ENCODE measurements at regions not wholly inside any gene's neighbourhood (a gene's known extent, or its start where the extent isn't known, plus 50 kb on each side); places are given as distances from the start of the nearest gene placed in this dataset.
A peak's percentile ranks its signal among the peaks of the same experiment; 100 is the strongest.

- Histone ChIP-seq H3K9me3 (ENCODE audit: control insufficient read depth in 2 of 2, low read length in 2 of 2) (no peaks in the 10 kb centered on the region), H3K27me3 (ENCODE audit: control insufficient read depth, insufficient read depth, low read length) (no peaks in the 10 kb centered on the region), H3K4me1 (ENCODE audit: control insufficient read depth, insufficient read depth, low read length, poor library complexity, severe bottlenecking) (no peaks in the 10 kb centered on the region), H3K4me3 (ENCODE audit: low read depth, low read length) (no peak overlapping the region), H3K27ac (ENCODE audit: insufficient read depth, low read length, poor library complexity, severe bottlenecking) (no peak overlapping the region), H3K36me3 (ENCODE audit: control insufficient read depth, insufficient read depth, low read length) (no peaks in the 10 kb centered on the region)
- no peak overlapping the region for H3K4me3 Mint-ChIP-seq
- DNase-seq: no peak
- H3K4me1 Mint-ChIP-seq: peaks cover 0 to 8% (median 5%) of the 10 kb centered on the region in 4 donors
- no peak for ATAC-seq (ENCODE audit: low read depth in 2 of 2)
- H3K27ac Mint-ChIP-seq: no peak overlapping the region
- H3K36me3 Mint-ChIP-seq: no peaks in the 10 kb centered on the region
- peaks cover 0 to 10% (median 2%) of the 10 kb centered on the region in 7 donors for H3K9me3 Mint-ChIP-seq
- H3K27me3 Mint-ChIP-seq: no peaks in the 10 kb centered on the region
Measured at GRCh38 chr7:80082213-80082612, 52.4 kb upstream of the GNAI1 start.

- Mint-ChIP-seq H3K4me3 (no peak overlapping the region), H3K36me3 (no peaks in the 10 kb centered on the region), H3K9me3 (peaks cover 0 to 14% (median 3%) of the 10 kb centered on the region in 7 donors), H3K27ac (no peak overlapping the region), H3K27me3 (no peaks in the 10 kb centered on the region), H3K4me1 (peaks cover 0 to 8% (median 5%) of the 10 kb centered on the region in 4 donors)
- H3K36me3 ChIP-seq (ENCODE audit: control insufficient read depth, insufficient read depth, low read length): no peaks in the 10 kb centered on the region
- H3K27me3 ChIP-seq (ENCODE audit: control insufficient read depth, insufficient read depth, low read length): no peaks in the 10 kb centered on the region
- DNase-seq (no peak), ATAC-seq (ENCODE audit: low read depth in 2 of 2) (no peak)
- no peaks in the 10 kb centered on the region for H3K4me1 ChIP-seq (ENCODE audit: control insufficient read depth, insufficient read depth, low read length, poor library complexity, severe bottlenecking)
- H3K9me3 ChIP-seq (ENCODE audit: control insufficient read depth in 2 of 2, low read length in 2 of 2): no peaks in the 10 kb centered on the region
- H3K27ac ChIP-seq (ENCODE audit: insufficient read depth, low read length, poor library complexity, severe bottlenecking): no peak overlapping the region
- no peak overlapping the region for H3K4me3 ChIP-seq (ENCODE audit: low read depth, low read length)
Measured at GRCh38 chr7:80078886-80079285, 55.7 kb upstream of the GNAI1 start.

- Histone ChIP-seq H3K36me3 (ENCODE audit: control insufficient read depth, insufficient read depth, low read length) (no peaks in the 10 kb centered on the region), H3K4me1 (ENCODE audit: control insufficient read depth, insufficient read depth, low read length, poor library complexity, severe bottlenecking) (no peaks in the 10 kb centered on the region), H3K9me3 (ENCODE audit: control insufficient read depth in 2 of 2, low read length in 2 of 2) (no peaks in the 10 kb centered on the region), H3K4me3 (ENCODE audit: low read depth, low read length) (peak overlapping the region; percentile 49), H3K27ac (ENCODE audit: insufficient read depth, low read length, poor library complexity, severe bottlenecking) (no peak overlapping the region), H3K27me3 (ENCODE audit: control insufficient read depth, insufficient read depth, low read length) (no peaks in the 10 kb centered on the region)
- Mint-ChIP-seq H3K9me3 (peaks cover 0 to 13% (median 3%) of the 10 kb centered on the region in 7 donors), H3K4me3 (peak overlapping the region in 3 of 4 donors; percentile 12 to 63 (median 60)), H3K27me3 (no peaks in the 10 kb centered on the region), H3K4me1 (peaks cover 0 to 8% (median 5%) of the 10 kb centered on the region in 4 donors), H3K36me3 (no peaks in the 10 kb centered on the region), H3K27ac (peak overlapping the region in 2 of 3 donors; percentile 3 to 22)
- ATAC-seq (ENCODE audit: low read depth in 2 of 2): peak in 1 of 2 donors; percentile 37
- peak in 1 of 3 donors; percentile 4 for DNase-seq
Measured at GRCh38 chr7:80078159-80078731, 56.4 kb upstream of the GNAI1 start.

GRCh38 chr7:80070391-80070790 lies 64.2 kb upstream of the GNAI1 start:
- no peaks in the 10 kb centered on the region for H3K27me3 ChIP-seq (ENCODE audit: control insufficient read depth, insufficient read depth, low read length)
- H3K36me3 ChIP-seq (ENCODE audit: control insufficient read depth, insufficient read depth, low read length): no peaks in the 10 kb centered on the region
- Mint-ChIP-seq H3K4me3 (no peak overlapping the region), H3K9me3 (peaks cover 0 to 9% (median 6%) of the 10 kb centered on the region in 7 donors), H3K27me3 (no peaks in the 10 kb centered on the region), H3K27ac (no peak overlapping the region), H3K4me1 (no peaks in the 10 kb centered on the region), H3K36me3 (no peaks in the 10 kb centered on the region)
- no peaks in the 10 kb centered on the region for H3K4me1 ChIP-seq (ENCODE audit: control insufficient read depth, insufficient read depth, low read length, poor library complexity, severe bottlenecking)
- H3K4me3 ChIP-seq (ENCODE audit: low read depth, low read length): no peak overlapping the region
- DNase-seq: no peak
- peaks cover 0 to 3% of the 10 kb centered on the region in 2 experiments for H3K9me3 ChIP-seq (ENCODE audit: control insufficient read depth in 2 of 2, low read length in 2 of 2)
- no peak overlapping the region for H3K27ac ChIP-seq (ENCODE audit: insufficient read depth, low read length, poor library complexity, severe bottlenecking)
- ATAC-seq (ENCODE audit: low read depth in 2 of 2): no peak

GRCh38 chr7:80066639-80067038 lies 68.0 kb upstream of the GNAI1 start:
- Mint-ChIP-seq H3K27ac (no peak overlapping the region), H3K36me3 (no peaks in the 10 kb centered on the region), H3K4me1 (no peaks in the 10 kb centered on the region), H3K4me3 (no peak overlapping the region), H3K27me3 (no peaks in the 10 kb centered on the region), H3K9me3 (peaks cover 0 to 11% (median 7%) of the 10 kb centered on the region in 7 donors)
- Histone ChIP-seq H3K36me3 (ENCODE audit: control insufficient read depth, insufficient read depth, low read length) (no peaks in the 10 kb centered on the region), H3K4me1 (ENCODE audit: control insufficient read depth, insufficient read depth, low read length, poor library complexity, severe bottlenecking) (no peaks in the 10 kb centered on the region), H3K27me3 (ENCODE audit: control insufficient read depth, insufficient read depth, low read length) (no peaks in the 10 kb centered on the region), H3K27ac (ENCODE audit: insufficient read depth, low read length, poor library complexity, severe bottlenecking) (no peak overlapping the region), H3K4me3 (ENCODE audit: low read depth, low read length) (no peak overlapping the region), H3K9me3 (ENCODE audit: control insufficient read depth in 2 of 2, low read length in 2 of 2) (peaks cover 0 to 3% of the 10 kb centered on the region in 2 experiments)
- DNase-seq: no peak
- ATAC-seq (ENCODE audit: low read depth in 2 of 2): no peak

GRCh38 chr7:80063834-80064233 lies 70.8 kb upstream of the GNAI1 start:
- ATAC-seq (ENCODE audit: low read depth in 2 of 2) (no peak), DNase-seq (no peak)
- Mint-ChIP-seq H3K4me3 (no peak overlapping the region), H3K27me3 (no peaks in the 10 kb centered on the region), H3K9me3 (peaks cover 0 to 11% (median 7%) of the 10 kb centered on the region in 7 donors), H3K36me3 (no peaks in the 10 kb centered on the region), H3K4me1 (no peaks in the 10 kb centered on the region), H3K27ac (no peak overlapping the region)
- no peaks in the 10 kb centered on the region for H3K4me1 ChIP-seq (ENCODE audit: control insufficient read depth, insufficient read depth, low read length, poor library complexity, severe bottlenecking)
- no peaks in the 10 kb centered on the region for H3K36me3 ChIP-seq (ENCODE audit: control insufficient read depth, insufficient read depth, low read length)
- H3K27me3 ChIP-seq (ENCODE audit: control insufficient read depth, insufficient read depth, low read length): no peaks in the 10 kb centered on the region
- peaks cover 0 to 3% of the 10 kb centered on the region in 2 experiments for H3K9me3 ChIP-seq (ENCODE audit: control insufficient read depth in 2 of 2, low read length in 2 of 2)
- H3K27ac ChIP-seq (ENCODE audit: insufficient read depth, low read length, poor library complexity, severe bottlenecking): no peak overlapping the region
- no peak overlapping the region for H3K4me3 ChIP-seq (ENCODE audit: low read depth, low read length)

- no peak for ATAC-seq (ENCODE audit: low read depth in 2 of 2)
- peaks cover 0 to 5% (median 1%) of the 10 kb centered on the region in 7 donors for H3K9me3 Mint-ChIP-seq
Measured at GRCh38 chr7:80060218-80060806, 74.3 kb upstream of the GNAI1 start.

GRCh38 chr7:80057488-80057887 lies 77.1 kb upstream of the GNAI1 start:
- Mint-ChIP-seq H3K4me3 (no peak overlapping the region), H3K4me1 (no peaks in the 10 kb centered on the region), H3K27me3 (no peaks in the 10 kb centered on the region), H3K27ac (no peak overlapping the region), H3K36me3 (no peaks in the 10 kb centered on the region), H3K9me3 (peaks cover 0 to 3% (median 0%) of the 10 kb centered on the region in 7 donors)
- no peak overlapping the region for H3K4me3 ChIP-seq (ENCODE audit: low read depth, low read length)
- H3K27me3 ChIP-seq (ENCODE audit: control insufficient read depth, insufficient read depth, low read length): no peaks in the 10 kb centered on the region
- DNase-seq (no peak), ATAC-seq (ENCODE audit: low read depth in 2 of 2) (no peak)
- H3K27ac ChIP-seq (ENCODE audit: insufficient read depth, low read length, poor library complexity, severe bottlenecking): no peak overlapping the region
- no peaks in the 10 kb centered on the region for H3K9me3 ChIP-seq (ENCODE audit: control insufficient read depth in 2 of 2, low read length in 2 of 2)
- H3K4me1 ChIP-seq (ENCODE audit: control insufficient read depth, insufficient read depth, low read length, poor library complexity, severe bottlenecking): no peaks in the 10 kb centered on the region
- H3K36me3 ChIP-seq (ENCODE audit: control insufficient read depth, insufficient read depth, low read length): no peaks in the 10 kb centered on the region

More at GRCh38 chr7:80060218-80060806, 74.3 kb upstream of the GNAI1 start:
- Mint-ChIP-seq H3K27ac (no peak overlapping the region), H3K27me3 (no peaks in the 10 kb centered on the region), H3K36me3 (no peaks in the 10 kb centered on the region), H3K4me3 (no peak overlapping the region), H3K4me1 (no peaks in the 10 kb centered on the region)
- no peak overlapping the region for H3K27ac ChIP-seq (ENCODE audit: insufficient read depth, low read length, poor library complexity, severe bottlenecking)
- no peak overlapping the region for H3K4me3 ChIP-seq (ENCODE audit: low read depth, low read length)
- H3K36me3 ChIP-seq (ENCODE audit: control insufficient read depth, insufficient read depth, low read length): no peaks in the 10 kb centered on the region
- no peaks in the 10 kb centered on the region for H3K4me1 ChIP-seq (ENCODE audit: control insufficient read depth, insufficient read depth, low read length, poor library complexity, severe bottlenecking)
- DNase-seq: peak in 2 of 3 donors; percentile 3 to 45
- H3K9me3 ChIP-seq (ENCODE audit: control insufficient read depth in 2 of 2, low read length in 2 of 2): no peaks in the 10 kb centered on the region
- H3K27me3 ChIP-seq (ENCODE audit: control insufficient read depth, insufficient read depth, low read length): no peaks in the 10 kb centered on the region
